CD4-positive, alpha-beta T cell treated with Interleukin-6 for 4 hours (primary cell): ENCODE measurements at regions not wholly inside any gene's neighbourhood (a gene's known extent, or its start where the extent isn't known, plus 50 kb on each side); places are given as distances from the start of the nearest gene placed in this dataset.

Experiments
- DNase-seq: peaks from one replicate; pipeline ENCODE4 v3.0.0-alpha.2; 2020; ENCODE audit warnings: mixed read lengths

- no peak for DNase-seq
These were observed 1088.4 kb downstream of the BCL11B start for GRCh38 chr14:98183556-98183955.

- no peak for DNase-seq
These were observed 1087.5 kb downstream of the BCL11B start for GRCh38 chr14:98184457-98184856.

- DNase-seq, result peak; percentile 42
These were observed 1087.0 kb downstream of the BCL11B start for GRCh38 chr14:98185036-98185435.

GRCh38 chr14:98186140-98186539 lies 1085.9 kb downstream of the BCL11B start:
- DNase-seq, result no peak

- peak; percentile 47 for DNase-seq
These were observed 1084.7 kb downstream of the BCL11B start for GRCh38 chr14:98187281-98187680.

- peak; percentile 60 for DNase-seq
These were observed 1082.9 kb downstream of the BCL11B start for GRCh38 chr14:98189062-98189461.

- peak; percentile 71 for DNase-seq
These were observed 1082.5 kb downstream of the BCL11B start for GRCh38 chr14:98189511-98189910.

- DNase-seq, result no peak
These were observed 1082.1 kb downstream of the BCL11B start for GRCh38 chr14:98189944-98190343.

- no peak for DNase-seq
These were observed 1079.1 kb downstream of the BCL11B start for GRCh38 chr14:98192946-98193345.

- no peak for DNase-seq
These were observed 1077.2 kb downstream of the BCL11B start for GRCh38 chr14:98194821-98195220.

- DNase-seq, result no peak
These were observed 1076.7 kb downstream of the BCL11B start for GRCh38 chr14:98195256-98195655.

GRCh38 chr14:98197933-98198332 lies 1074.1 kb downstream of the BCL11B start:
- no peak for DNase-seq

- peak; percentile 64 for DNase-seq
These were observed 1073.6 kb downstream of the BCL11B start for GRCh38 chr14:98198385-98198784.

- no peak for DNase-seq
These were observed 1071.4 kb downstream of the BCL11B start for GRCh38 chr14:98200601-98201000.

GRCh38 chr14:98203421-98203820 lies 1068.6 kb downstream of the BCL11B start:
- no peak for DNase-seq

- no peak for DNase-seq
These were observed 1067.9 kb downstream of the BCL11B start for GRCh38 chr14:98204139-98204538.

- no peak for DNase-seq
These were observed 1064.6 kb downstream of the BCL11B start for GRCh38 chr14:98207415-98207814.

GRCh38 chr14:98208211-98208611 lies 1063.8 kb downstream of the BCL11B start:
- no peak for DNase-seq

- DNase-seq, result no peak
These were observed 1063.1 kb downstream of the BCL11B start for GRCh38 chr14:98208943-98209342.

GRCh38 chr14:98210045-98210672 lies 1061.8 kb downstream of the BCL11B start:
- DNase-seq, result peak; percentile 84

GRCh38 chr14:98217530-98217929 lies 1054.5 kb downstream of the BCL11B start:
- DNase-seq, result no peak

GRCh38 chr14:98218218-98218617 lies 1053.8 kb downstream of the BCL11B start:
- DNase-seq, result no peak

- DNase-seq, result no peak
These were observed 1052.4 kb downstream of the BCL11B start for GRCh38 chr14:98219638-98220037.

- no peak for DNase-seq
These were observed 1048.9 kb downstream of the BCL11B start for GRCh38 chr14:98223106-98223505.

- peak; percentile 74 for DNase-seq
These were observed 1048.3 kb downstream of the BCL11B start for GRCh38 chr14:98223710-98224109.
